GM10266 (cell line): ENCODE measurements at regions not wholly inside any gene's neighbourhood (a gene's known extent, or its start where the extent isn't known, plus 50 kb on each side); places are given as distances from the start of the nearest gene placed in this dataset.

Experiments
- DNase-seq: peaks from one replicate; pipeline ENCODE4 v3.0.0; 2012; ENCODE audit errors: extremely low spot score
- CTCF ChIP-seq: IDR thresholded peaks from 2 replicates; pipeline ENCODE4 v1.5.1; 2012; ENCODE audit warnings: mild to moderate bottlenecking, low read depth; ENCODE audit not compliant: control insufficient read depth, insufficient read depth; ENCODE audit errors: missing control alignments

DNA sequence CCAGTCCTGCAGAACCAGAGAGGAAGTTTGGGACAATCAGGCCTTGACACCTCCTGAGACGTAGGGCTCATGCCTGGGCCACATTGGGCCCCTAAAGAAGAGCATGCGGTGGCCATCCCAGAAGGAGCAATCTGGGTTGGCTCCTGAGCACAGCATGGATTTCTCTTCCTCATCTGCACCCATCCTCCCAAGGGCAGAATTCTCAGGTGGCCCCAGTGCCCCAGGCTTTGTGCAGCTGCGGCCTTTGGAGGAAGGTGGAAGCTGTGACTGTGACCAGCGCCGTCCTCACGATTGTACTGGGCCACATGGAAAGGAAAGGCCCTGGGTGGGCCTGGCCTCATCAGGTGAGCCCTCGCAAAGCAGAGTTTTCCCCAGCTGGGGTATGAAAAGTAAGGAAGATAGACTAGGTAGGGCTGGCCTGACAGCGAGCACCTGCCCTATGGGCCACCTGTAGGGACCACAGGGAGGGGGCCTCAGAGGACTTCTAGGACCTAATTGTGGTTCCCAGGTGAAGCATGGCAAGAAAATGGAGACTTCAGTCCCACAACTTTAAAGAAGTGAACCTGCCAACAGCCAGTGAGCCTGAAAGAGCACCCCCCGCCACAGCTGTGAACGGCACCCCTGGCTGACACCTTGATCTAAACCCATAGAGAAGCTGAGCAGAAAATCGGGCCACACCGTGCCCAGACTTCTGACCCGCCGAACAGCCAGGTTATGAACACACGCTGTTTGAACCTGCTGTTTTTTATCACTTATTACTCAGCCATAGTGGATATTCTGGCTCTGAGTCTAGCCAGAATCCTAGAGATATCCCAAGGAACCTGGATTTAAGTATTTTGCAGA is 164.1 kb downstream of the IRX2 start:
- TF ChIP-seq CTCF: no peak
- no peak for DNase-seq

- no peak for TF ChIP-seq CTCF
- no peak for DNase-seq
These were observed 165.3 kb downstream of the IRX2 start for GRCh38 chr5:2586016-2586715.

GRCh38 chr5:2584579-2585269 is 166.8 kb downstream of the IRX2 start:
- TF ChIP-seq CTCF: no peak
- DNase-seq: no peak

GRCh38 chr5:2582507-2582906 is 169.0 kb downstream of the IRX2 start:
- TF ChIP-seq CTCF: no peak
- no peak for DNase-seq

- no peak for DNase-seq
- TF ChIP-seq CTCF: no peak
These were observed 169.4 kb downstream of the IRX2 start for GRCh38 chr5:2582106-2582505.

DNA sequence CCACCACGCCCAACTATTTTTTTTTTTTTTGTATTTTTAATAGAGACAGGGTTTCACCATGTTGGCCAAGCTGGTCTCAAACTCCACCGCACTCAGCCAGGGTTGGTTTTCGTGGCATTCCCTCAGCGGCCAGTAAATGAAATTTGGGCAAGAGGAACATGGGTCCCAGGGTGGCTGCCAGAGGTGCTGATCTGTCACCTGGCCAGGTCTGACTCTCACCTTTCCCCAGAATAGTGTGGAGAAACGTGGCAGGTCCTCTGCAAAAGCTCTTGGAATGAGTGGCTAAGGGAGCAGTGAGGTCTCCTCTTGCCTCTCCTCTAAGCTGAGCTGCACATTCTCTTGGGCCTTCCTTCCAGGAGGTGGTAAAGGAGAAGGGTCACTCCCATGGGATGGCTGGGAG is 170.1 kb downstream of the IRX2 start:
- no peak for DNase-seq

More for the DNA sequence above, 170.1 kb downstream of the IRX2 start:
- no peak for TF ChIP-seq CTCF
